ENCODE measurements at regions not wholly inside any gene's neighbourhood (a gene's known extent, or its start where the extent isn't known, plus 50 kb on each side); places are given as distances from the start of the nearest gene placed in this dataset.

DNA sequence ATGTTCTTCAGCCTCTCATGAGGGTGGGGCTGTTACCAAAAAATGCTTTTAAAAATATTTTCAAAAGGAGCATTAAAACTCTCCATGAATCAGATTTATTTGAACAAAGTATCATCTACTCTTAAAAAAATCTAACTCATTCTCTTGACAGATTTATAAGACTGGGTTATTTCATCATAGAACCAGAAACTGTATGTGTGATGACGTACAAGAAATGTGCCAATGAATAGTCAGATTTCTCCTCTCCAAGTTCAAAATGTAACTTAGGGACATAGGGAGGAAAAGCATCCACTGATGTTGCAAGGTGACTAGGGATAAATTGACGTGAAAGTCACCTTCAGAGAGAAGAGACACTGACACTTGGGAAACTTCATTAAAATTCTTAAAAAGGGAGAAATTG lies 89.1 kb upstream of the CLNK start:
- DNase-seq (no peak), ATAC-seq (ENCODE audit: low read depth) (no peak)
- no peak overlapping the region for H3K18ac ChIP-seq (ENCODE audit: low read depth, low read length)
- H3K14ac ChIP-seq (replicated peaks; ENCODE audit: low read depth, low read length), result no peak overlapping the region
- H4K5ac ChIP-seq (ENCODE audit: low read depth, low read length), result no peak overlapping the region
- no peak overlapping the region for H3K27ac ChIP-seq (ENCODE audit: insufficient read depth, low read length)
- H3K9ac ChIP-seq (ENCODE audit: low read depth, low read length), result no peak overlapping the region
- no peaks in the 10 kb centered on the region for H3K4me1 ChIP-seq (ENCODE audit: control insufficient read depth, insufficient read depth, low read length)
- H4K8ac ChIP-seq (ENCODE audit: low read depth in 2 of 2, low read length in 2 of 2), result no peak overlapping the region
- no peak overlapping the region for H2AK5ac ChIP-seq (ENCODE audit: low read depth, low read length)
- no peak overlapping the region for H2BK5ac ChIP-seq (ENCODE audit: low read depth, low read length, poor library complexity, severe bottlenecking)
- H3K23ac ChIP-seq (ENCODE audit: low read depth, low read length), result no peak overlapping the region
- H2BK20ac ChIP-seq (ENCODE audit: low read depth, low read length), result no peak overlapping the region
- dilution Hi-C loops (cut with HindIII; ENCODE audit: low sequenced_read_pairs, unreplicated experiment) (no loop called here), in situ Hi-C loops (cut with MboI; ENCODE audit: low sequenced_read_pairs) (no loop called here), intact Hi-C loops (cut with micrococcal nuclease) (no loop called here)
- H3K56ac ChIP-seq (ENCODE audit: extremely low read depth, insufficient read depth, low read length), result no peak overlapping the region
- H4K20me1 ChIP-seq (ENCODE audit: insufficient read depth, low read length), result no peaks in the 10 kb centered on the region
- no CpG with 5 or more reads among the region's 2 CpGs for WGBS, 2 experiments (ENCODE audit: extremely low coverage in 2 of 2, insufficient read length in 1 of 2)
- H3K9me1 ChIP-seq (ENCODE audit: insufficient read depth, low read length), result no peaks in the 10 kb centered on the region
- H3K4me2 ChIP-seq (ENCODE audit: low read depth, low read length), result no peak overlapping the region
- no peak overlapping the region for H4K91ac ChIP-seq (ENCODE audit: insufficient read depth, low read depth, low read length)
- H3K27me3 ChIP-seq (ENCODE audit: control insufficient read depth, insufficient read depth, low read length), result no peaks in the 10 kb centered on the region
- no peak overlapping the region for H2AFZ ChIP-seq (replicated peaks; ENCODE audit: low read length, poor library complexity)
- H3K4me3 ChIP-seq (ENCODE audit: insufficient read depth, low read depth, low read length), result no peak overlapping the region
- H3K36me3 ChIP-seq (ENCODE audit: control insufficient read depth, insufficient read depth, low read length), result no peaks in the 10 kb centered on the region
- TF ChIP-seq BHLHE40 (IDR thresholded peaks at IDR 0.05; ENCODE audit: low read depth, low read length), result no peak
- TF ChIP-seq POLR2A (IDR thresholded peaks at IDR 0.05; ENCODE audit: low read depth, low read length), result no peak
- TF ChIP-seq MXI1 (IDR thresholded peaks at IDR 0.05; ENCODE audit: borderline replicate concordance, low read depth, low read length), result no peak
- no peak for TF ChIP-seq FOS (IDR thresholded peaks at IDR 0.05; ENCODE audit: low read depth, low read length)
- TF ChIP-seq, protein P1, sequence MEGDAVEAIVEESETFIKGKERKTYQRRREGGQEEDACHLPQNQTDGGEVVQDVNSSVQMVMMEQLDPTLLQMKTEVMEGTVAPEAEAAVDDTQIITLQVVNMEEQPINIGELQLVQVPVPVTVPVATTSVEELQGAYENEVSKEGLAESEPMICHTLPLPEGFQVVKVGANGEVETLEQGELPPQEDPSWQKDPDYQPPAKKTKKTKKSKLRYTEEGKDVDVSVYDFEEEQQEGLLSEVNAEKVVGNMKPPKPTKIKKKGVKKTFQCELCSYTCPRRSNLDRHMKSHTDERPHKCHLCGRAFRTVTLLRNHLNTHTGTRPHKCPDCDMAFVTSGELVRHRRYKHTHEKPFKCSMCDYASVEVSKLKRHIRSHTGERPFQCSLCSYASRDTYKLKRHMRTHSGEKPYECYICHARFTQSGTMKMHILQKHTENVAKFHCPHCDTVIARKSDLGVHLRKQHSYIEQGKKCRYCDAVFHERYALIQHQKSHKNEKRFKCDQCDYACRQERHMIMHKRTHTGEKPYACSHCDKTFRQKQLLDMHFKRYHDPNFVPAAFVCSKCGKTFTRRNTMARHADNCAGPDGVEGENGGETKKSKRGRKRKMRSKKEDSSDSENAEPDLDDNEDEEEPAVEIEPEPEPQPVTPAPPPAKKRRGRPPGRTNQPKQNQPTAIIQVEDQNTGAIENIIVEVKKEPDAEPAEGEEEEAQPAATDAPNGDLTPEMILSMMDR (conservative IDR thresholded peaks at IDR 0.05; ENCODE audit: low read depth, low read length), result no peak
- TF ChIP-seq CEBPB (IDR thresholded peaks at IDR 0.05; ENCODE audit: low read depth, low read length), result no peak
- no peak for TF ChIP-seq RCOR1 (IDR thresholded peaks at IDR 0.05; ENCODE audit: insufficient replicate concordance, low read length)
- TF ChIP-seq RFX5 (IDR thresholded peaks at IDR 0.05; ENCODE audit: low read depth, low read length), result no peak
- TF ChIP-seq MAFK (IDR thresholded peaks at IDR 0.05; ENCODE audit: low read depth, low read length), result no peak
- TF ChIP-seq, protein P2, sequence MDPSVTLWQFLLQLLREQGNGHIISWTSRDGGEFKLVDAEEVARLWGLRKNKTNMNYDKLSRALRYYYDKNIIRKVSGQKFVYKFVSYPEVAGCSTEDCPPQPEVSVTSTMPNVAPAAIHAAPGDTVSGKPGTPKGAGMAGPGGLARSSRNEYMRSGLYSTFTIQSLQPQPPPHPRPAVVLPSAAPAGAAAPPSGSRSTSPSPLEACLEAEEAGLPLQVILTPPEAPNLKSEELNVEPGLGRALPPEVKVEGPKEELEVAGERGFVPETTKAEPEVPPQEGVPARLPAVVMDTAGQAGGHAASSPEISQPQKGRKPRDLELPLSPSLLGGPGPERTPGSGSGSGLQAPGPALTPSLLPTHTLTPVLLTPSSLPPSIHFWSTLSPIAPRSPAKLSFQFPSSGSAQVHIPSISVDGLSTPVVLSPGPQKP (IDR thresholded peaks at IDR 0.05; ENCODE audit: borderline replicate concordance, low read depth, low read length), result no peak
- TF ChIP-seq CHD1 (IDR thresholded peaks at IDR 0.05; ENCODE audit: low read depth, low read length), result no peak
- TF ChIP-seq NFE2L2 (IDR thresholded peaks at IDR 0.05; ENCODE audit: low read depth, low read length), result no peak
- TF ChIP-seq, protein P3, sequence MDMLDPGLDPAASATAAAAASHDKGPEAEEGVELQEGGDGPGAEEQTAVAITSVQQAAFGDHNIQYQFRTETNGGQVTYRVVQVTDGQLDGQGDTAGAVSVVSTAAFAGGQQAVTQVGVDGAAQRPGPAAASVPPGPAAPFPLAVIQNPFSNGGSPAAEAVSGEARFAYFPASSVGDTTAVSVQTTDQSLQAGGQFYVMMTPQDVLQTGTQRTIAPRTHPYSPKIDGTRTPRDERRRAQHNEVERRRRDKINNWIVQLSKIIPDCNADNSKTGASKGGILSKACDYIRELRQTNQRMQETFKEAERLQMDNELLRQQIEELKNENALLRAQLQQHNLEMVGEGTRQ (IDR thresholded peaks at IDR 0.05; ENCODE audit: low read depth, low read length), result no peak
- H3K9me3 ChIP-seq (ENCODE audit: control insufficient read depth, insufficient read depth, low read length), result no peaks in the 10 kb centered on the region; the same call in 1 of the 2 replicates
- no peaks in the 10 kb centered on the region for H3K79me1 ChIP-seq (ENCODE audit: low read depth in 1 of 2, low read length in 2 of 2)
- no peak overlapping the region for H3K4ac ChIP-seq (ENCODE audit: low read depth, low read length)
- no TSS peak for BruUV-seq (replicated peaks)
- no peak overlapping the region for H2BK120ac ChIP-seq (ENCODE audit: low read depth, low read length)
- H2BK15ac ChIP-seq (ENCODE audit: low read depth, low read length), result no peak overlapping the region
- ChIA-PET CTCF (no interaction called here), POLR2A (ENCODE audit: unreplicated experiment) (no interaction called here)
- H2AK9ac ChIP-seq (replicated peaks; ENCODE audit: low read depth, low read length, poor library complexity), result no peak overlapping the region

Measured in IMR-90 (cell line).